ENCODE measurements at regions not wholly inside any gene's neighbourhood (a gene's known extent, or its start where the extent isn't known, plus 50 kb on each side); places are given as distances from the start of the nearest gene placed in this dataset.

GRCh38 chr12:68102731-68103130 lies 56.8 kb downstream of the IFNG start:
- no peak for TF ChIP-seq CTCF (IDR thresholded peaks at IDR 0.05)

GRCh38 chr12:68102163-68102562 lies 57.4 kb downstream of the IFNG start:
- intact Hi-C loops (cut with DNase I, micrococcal nuclease): no loop called here
- Histone ChIP-seq H3K9me3 (no peaks in the 10 kb centered on the region), H3K4me1 (ENCODE audit: low read depth) (peaks cover 4% of the 10 kb centered on the region), H3K36me3 (ENCODE audit: low read depth) (no peaks in the 10 kb centered on the region), H3K4me3 (no peak overlapping the region)
- DNase-seq (no peak), ATAC-seq (peak; percentile 63)
- no peak for TF ChIP-seq CTCF (IDR thresholded peaks at IDR 0.05)

More at GRCh38 chr12:68102731-68103130, 56.8 kb downstream of the IFNG start:
- ATAC-seq (no peak), DNase-seq (no peak)
- Histone ChIP-seq H3K36me3 (ENCODE audit: low read depth) (no peaks in the 10 kb centered on the region), H3K4me1 (ENCODE audit: low read depth) (peaks cover 4% of the 10 kb centered on the region), H3K9me3 (no peaks in the 10 kb centered on the region), H3K4me3 (no peak overlapping the region)
- intact Hi-C loops (cut with DNase I, micrococcal nuclease): no loop called here

- peaks cover 4% of the 10 kb centered on the region for H3K4me1 ChIP-seq (ENCODE audit: low read depth)
- H3K4me3 ChIP-seq: no peak overlapping the region
- no peaks in the 10 kb centered on the region for H3K36me3 ChIP-seq (ENCODE audit: low read depth)
- ATAC-seq (no peak), DNase-seq (no peak)
- H3K9me3 ChIP-seq: no peaks in the 10 kb centered on the region
- intact Hi-C loops (cut with DNase I, micrococcal nuclease): no loop called here
- TF ChIP-seq CTCF (IDR thresholded peaks at IDR 0.05): no peak
These were observed 59.3 kb downstream of the IFNG start for GRCh38 chr12:68100241-68100640.

- no peaks in the 10 kb centered on the region for H3K36me3 ChIP-seq (ENCODE audit: low read depth)
- intact Hi-C loops (cut with DNase I, micrococcal nuclease): no loop called here
- ATAC-seq: no peak
- H3K4me1 ChIP-seq (ENCODE audit: low read depth): peaks cover 4% of the 10 kb centered on the region
- no peaks in the 10 kb centered on the region for H3K9me3 ChIP-seq
- H3K4me3 ChIP-seq: no peak overlapping the region
- no peak for DNase-seq
- no peak for TF ChIP-seq CTCF (IDR thresholded peaks at IDR 0.05)
These were observed 60.6 kb downstream of the IFNG start for GRCh38 chr12:68098939-68099338.

- DNase-seq (no peak), ATAC-seq (no peak)
- Histone ChIP-seq H3K36me3 (ENCODE audit: low read depth) (no peaks in the 10 kb centered on the region), H3K9me3 (no peaks in the 10 kb centered on the region), H3K4me3 (no peak overlapping the region), H3K4me1 (ENCODE audit: low read depth) (peaks cover 4% of the 10 kb centered on the region)
- intact Hi-C loops (cut with DNase I, micrococcal nuclease): no loop called here
- TF ChIP-seq CTCF (IDR thresholded peaks at IDR 0.05): no peak
These were observed 62.2 kb downstream of the IFNG start for GRCh38 chr12:68097386-68097785.

Data from mucosa of descending colon (tissue), 3 donors.